HG03064 (cell line): ENCODE measurements at regions not wholly inside any gene's neighbourhood (a gene's known extent, or its start where the extent isn't known, plus 50 kb on each side); places are given as distances from the start of the nearest gene placed in this dataset.

Experiments
- ATAC-seq: cut with Tn5 transposase; IDR thresholded peaks from one replicate; pipeline ENCODE4 v1.9.1; 2021; ENCODE audit warnings: low read depth; ENCODE audit not compliant: unreplicated experiment

DNA sequence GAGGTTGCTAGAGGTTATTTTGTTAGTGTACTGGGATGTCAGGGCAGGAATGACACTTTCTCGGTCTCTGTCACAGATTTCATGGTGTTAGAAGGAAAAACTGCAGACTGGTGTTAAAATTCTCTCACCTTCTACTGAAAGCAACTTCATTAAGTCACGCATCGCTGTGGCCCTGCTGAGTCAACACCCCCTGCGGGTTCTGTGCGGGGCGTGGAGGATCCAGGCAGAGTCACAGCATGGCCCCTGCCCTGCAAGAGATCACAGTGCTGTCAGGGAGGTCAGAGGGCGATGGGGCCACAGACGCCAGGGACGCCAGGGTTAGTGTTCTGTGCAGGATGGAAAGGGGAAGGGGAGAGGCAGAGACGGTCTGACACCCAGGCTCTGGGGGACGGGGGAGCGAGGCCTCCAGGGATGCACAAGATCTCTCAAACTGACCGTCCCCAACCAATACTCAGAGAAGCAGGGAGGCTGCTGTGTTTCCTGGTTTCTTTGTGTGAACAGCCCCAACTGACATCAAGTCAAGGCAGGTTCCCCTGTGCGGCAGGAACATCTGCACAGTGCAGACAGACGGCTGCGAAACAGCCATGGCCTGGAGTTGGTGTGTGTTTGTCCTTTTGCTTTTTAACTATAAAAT, 354.9 kb upstream of the SALL3 start:
- no peak for ATAC-seq

DNA sequence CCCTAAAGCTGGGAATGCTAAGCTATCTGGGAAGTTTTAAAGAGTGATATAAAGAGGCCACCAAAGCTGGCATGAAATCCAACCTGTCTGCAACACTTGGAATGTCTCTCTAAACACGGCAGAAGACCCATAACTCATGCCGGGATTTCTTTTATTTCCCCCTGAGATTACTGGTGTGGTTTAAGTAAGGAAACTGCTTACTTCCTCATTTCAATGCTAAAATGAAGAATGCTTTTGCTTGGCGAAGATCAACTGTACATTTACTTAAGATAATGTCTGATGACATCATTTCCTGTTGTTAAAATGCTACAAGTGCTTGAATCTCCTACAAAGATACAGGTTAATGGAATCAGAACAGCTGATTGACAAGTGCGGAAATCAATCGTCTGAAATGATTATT, 353.8 kb upstream of the SALL3 start:
- ATAC-seq, result no peak

DNA sequence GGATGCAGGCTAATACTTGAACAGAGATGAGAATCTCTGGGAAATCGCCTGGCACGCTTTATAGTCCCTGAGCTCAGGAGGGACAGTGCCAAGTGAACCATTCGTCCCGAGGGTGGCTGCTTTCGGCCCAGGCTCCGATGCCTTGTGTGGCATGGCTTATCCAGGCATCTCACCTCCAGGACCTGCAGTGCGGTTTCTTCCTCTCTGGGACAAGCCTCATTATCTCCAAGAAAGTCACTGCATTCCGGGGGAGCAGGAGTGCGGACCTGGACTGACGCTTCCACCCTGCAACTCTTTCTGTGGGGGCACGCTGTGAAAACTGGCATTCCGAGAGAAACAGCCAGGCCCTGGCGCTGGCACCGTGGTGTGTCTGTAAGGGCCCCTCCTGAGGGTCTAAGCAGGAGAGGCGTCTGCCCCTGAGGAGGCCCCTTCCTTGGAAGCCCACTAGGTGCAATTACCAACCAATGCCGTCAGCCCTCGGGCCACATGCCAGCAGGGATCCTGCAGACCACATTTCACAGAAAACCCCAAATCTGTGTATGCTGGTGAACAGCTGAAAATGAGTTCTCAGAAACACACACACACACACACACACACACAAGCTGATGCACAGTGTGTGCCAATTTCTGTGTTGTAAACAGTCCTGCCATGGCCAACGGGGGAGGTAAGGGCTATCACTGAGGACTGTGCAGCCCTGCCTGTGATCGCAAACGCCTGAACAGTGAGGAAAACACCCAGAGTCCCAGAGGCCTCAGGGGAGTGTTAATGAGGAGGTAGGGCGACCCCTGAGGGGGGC, 351.9 kb upstream of the SALL3 start:
- ATAC-seq, result no peak

DNA sequence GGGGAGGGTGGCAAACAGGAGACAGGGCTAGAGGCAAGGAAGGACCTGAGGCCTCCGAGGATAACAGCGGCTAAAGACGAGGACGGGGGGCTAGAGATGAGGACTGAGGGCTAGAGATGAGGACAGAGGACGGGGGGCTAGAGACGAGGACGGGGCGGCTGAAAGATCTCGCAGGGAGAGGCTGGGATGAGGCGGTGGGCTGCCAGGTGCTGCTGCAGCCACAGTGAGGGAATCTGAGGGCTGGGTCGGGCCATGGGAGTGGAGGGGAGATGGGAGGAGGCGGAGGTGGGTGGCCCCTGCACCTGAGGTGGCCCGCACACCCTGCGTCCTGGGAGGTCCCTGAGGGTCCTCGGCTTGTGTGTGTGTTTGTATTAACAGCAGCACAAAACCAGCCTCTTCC, 350.2 kb upstream of the SALL3 start:
- ATAC-seq, result no peak

DNA sequence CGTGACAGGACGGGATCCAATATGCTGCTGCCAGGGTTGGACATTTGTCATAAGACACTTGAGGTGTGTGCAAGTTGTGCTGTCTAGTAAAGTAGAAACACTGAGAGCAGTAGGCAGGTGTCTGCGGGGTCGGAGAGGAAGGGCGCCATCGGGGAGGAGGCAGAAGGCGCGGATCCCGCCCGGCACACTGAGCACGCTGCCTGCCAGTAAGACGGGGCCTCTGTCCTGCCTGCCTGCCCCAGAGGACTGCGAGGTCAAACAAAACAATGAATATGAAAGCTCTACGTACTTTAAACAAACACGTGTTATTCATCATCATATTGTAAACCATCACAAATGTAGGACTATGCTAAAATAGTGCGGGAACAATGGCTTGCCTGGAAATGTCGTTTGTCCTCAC, 349.3 kb upstream of the SALL3 start:
- ATAC-seq, result no peak

DNA sequence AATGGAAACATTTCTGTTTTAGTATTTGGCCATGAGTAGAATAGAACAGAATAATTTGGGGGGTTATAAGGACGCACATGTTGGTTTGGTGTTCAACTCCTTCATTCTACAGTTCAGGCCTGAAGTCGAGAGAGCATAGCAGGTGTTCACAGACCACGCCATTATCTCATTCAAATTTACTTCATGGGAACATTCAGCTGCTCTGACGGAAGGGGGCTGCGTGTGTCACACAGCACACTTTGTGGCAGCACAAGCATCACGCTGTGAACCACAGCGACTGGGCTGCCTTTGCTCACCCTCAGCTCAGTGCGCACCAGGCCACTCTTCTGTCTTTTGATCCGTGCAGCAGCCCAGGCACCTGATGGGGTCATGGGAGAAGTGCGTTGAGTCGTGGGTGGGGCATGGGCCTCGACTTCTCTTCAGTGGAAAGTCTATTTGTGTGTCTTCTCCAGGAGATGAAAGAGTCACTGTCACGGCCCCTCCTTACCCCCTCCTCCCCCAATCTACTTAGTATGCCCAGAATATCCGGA, 348.6 kb upstream of the SALL3 start:
- no peak for ATAC-seq

DNA sequence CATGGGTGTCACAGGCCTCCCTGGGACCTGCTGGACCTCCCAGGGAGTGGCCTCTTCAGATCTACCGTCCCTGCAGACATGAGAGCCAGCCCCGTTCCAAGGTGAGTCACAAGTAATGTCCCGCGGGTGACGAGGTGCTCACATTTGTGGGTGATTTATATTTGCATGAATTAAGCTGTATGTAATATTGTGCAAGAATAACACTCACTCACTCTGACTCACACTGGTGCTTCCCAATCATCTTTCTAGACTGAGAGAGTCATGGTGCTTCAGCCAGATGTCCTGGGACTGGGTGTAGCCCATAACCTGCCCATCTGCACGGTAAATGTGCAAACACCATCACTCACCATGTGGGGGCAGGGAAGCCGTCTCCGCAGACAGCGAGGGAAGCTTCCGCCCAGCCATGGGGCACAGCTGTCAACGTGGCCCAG, 347.5 kb upstream of the SALL3 start:
- no peak for ATAC-seq

DNA sequence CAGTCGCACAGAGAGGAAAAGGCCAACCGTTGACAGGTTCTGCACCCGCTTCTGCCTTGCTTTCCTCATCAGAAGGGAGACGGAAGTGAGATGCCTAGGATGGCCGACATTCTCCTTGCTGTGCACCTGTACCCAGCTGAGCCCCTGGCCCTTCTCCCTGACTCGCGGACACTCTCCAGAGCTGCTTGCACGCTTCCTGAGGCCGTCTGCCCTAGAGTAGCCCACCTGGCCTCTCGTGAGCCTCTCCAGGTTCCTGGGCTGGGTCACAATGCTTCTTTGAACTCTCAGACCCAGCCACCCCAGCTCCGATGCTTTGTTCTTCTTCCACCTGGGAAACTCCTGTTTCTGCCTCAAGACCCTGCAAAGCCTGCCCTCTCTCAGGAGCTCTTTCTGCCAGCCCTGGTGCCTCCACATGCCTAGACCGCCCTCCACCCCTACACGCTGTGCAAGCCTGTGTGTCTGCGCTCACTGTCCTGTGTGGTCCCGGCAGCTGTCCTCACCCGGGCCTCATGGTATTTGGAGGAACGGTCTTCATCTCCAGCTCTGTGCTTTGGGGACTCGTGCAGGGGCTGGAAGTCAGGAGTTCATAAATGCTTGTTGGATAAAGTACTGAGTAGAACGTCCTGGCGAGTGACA, 345.4 kb upstream of the SALL3 start:
- no peak for ATAC-seq

DNA sequence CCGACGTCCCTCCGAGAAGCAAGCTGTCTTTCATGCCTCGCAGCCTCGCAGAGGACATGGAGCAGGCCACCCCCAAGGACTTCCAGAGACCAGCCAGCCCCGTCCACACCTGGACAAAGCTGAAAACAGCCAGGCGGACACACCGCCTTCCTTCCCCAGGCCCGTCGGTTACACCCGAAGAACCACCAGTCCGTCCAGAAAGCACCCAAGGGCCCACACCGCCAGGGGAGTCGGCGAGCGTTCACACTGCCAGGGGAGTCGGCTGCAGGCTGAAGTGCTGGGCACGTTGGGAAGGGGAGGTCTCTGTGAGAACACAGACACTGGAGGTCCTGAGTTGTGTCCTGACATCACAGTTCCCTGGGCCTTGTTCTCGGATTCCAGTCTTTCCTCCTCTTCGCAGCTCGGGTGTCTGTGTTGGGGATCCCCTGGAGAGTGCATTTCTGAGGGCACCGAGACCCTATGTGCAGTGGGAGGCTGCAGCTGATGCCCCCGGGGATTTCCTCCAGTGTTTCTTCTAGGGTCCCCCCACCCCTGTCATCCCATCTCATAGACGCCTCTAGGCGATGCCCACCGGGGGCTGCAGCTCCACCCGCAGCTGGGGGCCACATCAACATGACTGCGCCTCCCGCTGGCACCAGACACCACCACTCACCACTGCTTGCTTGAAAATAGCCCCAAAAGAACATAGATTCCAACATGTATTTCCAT, 344.4 kb upstream of the SALL3 start:
- ATAC-seq, result no peak

DNA sequence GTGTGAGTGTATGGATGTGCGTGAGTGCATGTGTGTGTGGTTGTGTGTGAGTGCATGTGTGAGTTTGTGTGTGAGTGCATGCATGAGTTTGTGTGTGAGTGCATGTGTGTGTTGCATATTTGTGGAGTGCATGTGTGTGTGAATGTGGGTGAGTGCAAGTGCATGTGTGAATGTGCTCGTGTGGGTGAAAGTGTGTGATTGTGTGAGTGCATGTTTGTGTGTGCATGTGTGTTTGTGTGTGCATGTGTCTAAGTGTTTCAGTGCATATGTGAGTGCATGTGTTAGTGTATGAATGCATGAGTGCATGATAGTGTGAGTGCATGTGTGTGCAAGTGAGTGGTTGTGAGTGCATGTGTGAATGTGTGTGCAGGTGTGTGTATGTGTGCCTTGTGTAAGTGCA, 343.4 kb upstream of the SALL3 start:
- no peak for ATAC-seq

DNA sequence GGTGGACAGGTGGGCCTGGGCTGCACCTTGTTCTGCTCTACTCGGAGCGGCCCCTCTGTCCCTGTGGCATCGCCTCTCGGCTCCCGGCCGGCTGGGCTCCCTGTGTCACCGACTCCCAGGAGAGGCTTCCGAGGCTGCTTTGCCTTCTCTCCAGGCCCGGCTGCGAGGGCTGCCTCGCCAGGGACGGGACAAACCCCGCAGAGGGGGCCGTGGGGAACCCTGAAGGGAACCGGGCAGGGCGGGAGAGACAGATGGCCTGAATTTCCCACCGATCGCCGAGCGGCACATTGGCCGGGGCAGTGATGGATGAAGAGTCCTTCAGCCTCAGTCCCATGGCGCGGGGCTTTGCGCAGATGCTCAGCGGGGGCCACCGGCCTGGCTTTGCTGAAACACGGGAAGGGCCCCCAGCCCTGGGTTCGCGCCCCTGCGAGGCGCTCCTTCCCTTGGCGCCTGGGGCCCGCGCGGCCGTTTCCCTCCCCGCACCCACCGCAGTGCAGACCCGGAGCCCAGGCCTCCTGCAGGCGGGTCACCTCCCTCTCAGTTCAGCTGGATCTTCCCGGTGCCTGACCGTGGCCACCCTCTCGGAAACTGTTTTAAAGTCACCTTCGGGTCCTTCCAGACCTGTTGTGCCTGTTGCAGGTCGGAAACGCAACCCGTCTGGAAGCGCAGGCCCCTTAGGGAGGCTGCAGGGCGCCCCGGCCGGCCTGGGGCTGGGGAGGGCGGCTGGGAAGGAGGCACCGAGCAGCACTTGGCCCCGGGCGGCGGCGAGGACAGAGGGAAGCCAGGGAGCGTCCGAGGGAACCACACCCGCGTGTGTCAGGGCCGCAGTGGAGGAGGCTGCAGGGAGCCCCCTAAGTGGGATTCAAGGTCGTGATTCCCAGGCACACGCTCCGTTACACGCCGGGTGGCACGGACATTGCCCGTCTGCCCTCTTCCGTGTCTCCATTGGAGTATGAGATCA, 341.9 kb upstream of the SALL3 start:
- no peak for ATAC-seq

DNA sequence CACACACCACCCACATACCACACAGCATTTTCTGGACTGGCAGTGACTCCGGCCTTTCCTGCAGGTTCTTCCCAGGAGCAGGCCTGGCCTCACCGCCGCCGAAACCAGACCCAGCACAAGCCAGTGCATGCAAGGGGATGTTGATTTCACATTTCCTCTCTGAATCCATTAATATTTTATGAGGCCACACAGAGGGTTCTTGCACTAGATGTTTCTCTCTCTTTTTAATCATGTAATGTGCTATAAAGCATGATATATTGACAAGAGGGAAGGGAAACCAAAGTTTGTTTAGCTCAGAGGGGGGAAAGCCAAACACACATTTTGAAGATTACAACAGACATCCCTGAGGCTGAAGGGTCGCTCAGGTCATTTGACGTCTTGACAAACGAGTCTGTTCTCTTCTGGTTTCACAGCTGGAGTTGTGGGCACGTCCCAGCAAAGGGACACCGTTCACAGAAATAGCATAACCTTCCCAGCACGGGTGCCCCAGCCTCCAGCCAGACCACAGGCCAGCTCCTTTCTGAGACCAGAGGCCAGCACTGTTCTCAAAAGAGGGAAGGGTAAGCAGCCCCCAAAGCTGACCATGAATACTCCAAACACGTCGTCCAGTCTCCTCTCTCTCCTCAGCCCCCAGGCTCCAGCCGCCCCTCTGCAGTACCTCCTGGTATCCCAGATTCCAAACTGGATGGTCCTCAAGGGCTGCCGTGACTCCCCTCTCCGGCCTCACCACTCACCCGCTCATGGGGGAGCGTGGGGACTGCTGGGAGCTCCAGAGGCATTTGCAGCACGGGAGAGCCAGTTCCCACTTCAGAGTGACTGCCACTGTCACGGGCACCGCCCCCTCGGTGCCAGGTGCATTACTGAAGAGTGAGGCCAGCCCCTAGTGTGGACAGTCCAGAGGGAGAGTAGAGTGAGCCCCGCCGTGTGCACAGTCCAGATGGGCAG, 340.3 kb upstream of the SALL3 start:
- ATAC-seq, result no peak

DNA sequence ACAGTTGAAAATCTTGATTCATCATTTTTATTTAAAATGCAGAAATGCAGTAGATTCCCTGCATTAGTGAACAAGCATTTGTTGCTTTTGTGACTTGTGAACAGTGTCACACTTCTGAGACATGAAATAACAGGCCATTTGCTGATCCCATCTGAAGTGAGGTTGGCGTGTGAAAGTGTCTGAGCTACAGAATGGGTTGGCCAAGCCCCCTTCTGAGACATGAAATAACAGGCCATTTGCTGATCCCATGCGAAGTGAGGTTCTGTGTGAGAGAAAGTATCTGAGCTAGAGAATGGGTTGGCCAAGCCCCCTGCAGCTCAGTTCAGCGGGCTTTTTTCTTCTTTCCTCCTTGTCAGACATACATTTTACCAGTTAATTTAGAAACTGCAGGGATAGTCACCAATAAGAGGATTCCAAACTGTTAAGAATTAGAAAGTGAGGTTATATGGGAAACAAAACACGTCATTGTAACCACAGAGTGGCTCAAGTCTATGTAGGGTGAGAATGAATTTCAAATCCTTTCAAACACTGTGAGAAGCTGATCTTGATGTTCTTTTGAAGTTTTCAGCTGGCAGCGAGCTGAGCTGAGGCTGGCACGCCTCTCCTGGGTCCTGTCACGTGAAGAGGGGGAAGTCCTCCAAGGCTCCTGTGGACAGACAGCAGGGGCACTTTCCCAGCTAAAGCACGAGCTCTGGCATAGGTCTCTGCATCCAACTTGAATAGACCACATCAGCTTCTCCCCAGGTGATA, 339.2 kb upstream of the SALL3 start:
- ATAC-seq, result no peak

DNA sequence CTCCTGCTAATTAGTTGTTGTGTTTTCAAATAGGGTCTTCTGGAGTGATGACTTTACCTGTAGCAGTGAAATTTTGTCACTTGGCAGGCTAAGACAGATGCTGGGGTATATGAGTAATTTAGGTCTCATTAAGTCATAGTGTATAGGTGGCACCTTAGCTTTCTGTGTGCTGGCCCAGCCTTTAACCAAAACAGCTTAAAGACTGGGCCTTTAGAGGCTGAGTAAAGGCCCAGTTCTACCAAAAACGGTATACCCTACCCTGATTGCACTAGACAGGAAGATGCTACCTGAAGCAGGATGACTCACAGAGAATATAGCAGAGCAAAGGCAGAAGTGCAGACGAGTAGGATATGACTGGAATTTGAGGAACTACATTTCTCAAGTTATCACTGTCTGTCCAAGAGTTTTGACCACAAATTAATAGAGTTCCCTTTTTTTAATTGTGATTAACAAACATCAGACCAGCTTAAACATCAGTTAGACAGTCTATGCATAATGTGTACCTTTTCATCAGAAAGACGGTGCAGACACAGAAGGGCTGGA, 337.9 kb upstream of the SALL3 start:
- ATAC-seq, result no peak

DNA sequence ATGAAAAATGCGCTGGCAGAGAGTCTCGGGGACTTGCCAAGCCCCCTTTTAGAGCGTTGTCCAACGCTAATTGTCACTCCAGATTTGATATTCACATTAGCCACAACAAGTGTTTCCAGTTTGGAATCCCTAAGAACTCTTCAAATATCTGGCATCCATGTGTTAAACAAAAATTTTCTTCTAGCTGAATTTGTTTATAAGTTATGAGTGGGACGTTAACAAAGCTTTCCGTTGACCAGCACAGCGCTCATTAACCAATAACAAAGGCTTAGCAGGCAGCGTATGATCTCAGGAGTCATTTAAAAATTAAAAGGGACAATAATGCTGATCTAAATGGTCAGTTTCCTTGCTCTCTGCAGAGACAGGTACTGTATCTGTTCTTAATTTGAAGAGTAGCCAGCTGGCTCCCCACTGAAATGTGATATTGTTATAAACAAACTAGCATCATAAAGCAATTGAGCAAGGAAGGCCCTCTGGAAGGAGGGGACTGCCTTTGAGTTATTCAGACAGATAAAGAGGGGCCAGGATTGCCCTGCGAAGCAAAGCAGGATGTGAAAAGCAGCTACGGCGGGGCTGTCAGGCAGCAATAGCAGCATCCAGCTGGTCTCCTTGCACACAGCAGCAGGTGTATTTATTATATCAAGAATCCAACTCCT, 337.2 kb upstream of the SALL3 start:
- ATAC-seq, result no peak

DNA sequence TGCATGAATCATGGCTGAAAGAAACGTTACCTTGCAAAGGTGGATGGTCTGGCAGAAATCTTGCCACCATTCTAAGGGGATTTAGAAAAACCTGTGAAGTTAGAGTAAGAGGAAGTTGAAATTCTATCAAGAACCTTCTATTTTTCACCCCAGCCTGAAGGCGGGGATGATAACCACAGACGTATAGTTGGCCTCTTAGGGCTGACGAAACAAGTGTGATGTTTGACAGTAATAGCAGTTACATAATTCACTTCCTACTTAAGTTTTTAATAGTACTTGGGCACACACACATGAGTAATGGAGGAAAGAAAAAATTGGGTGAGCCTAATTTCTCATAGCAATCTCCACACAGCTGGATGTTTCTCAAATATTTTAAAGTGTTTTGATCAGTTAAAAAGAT, 336.6 kb upstream of the SALL3 start:
- no peak for ATAC-seq

DNA sequence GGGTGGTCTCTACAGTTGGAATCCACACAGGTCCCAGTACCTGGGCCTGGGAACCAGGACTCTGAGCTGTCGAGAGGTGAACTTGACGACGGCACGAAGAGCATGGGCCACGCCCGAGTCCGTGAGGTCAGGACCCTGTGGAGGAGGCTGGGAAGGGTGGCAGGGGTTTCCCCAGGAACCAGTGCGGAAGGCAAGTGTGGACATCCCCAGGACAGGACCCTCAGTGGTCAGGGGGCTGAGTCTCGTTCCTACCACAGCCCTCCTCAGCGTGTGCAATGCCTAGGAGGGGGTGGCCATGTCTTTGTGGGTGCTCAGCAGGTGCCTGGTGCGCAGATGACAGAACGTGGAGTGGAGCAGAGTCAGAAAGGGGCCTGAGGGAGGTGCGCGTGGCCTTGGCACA, 335.6 kb upstream of the SALL3 start:
- no peak for ATAC-seq
